ENCODE measurements at regions not wholly inside any gene's neighbourhood (a gene's known extent, or its start where the extent isn't known, plus 50 kb on each side); places are given as distances from the start of the nearest gene placed in this dataset.
A peak's percentile ranks its signal among the peaks of the same experiment; 100 is the strongest.

GRCh38 chr3:6142707-6143106 lies 718.2 kb upstream of the GRM7 start:
- Histone ChIP-seq H3K4me3 (replicated peaks in 1 of 3; ENCODE audit: insufficient read depth in 1 of 3, low read depth in 2 of 3, low read length in 3 of 3) (no peak overlapping the region), H3K9me3 (ENCODE audit: low read length) (peaks cover 86% of the 10 kb centered on the region), H4K20me1 (ENCODE audit: insufficient read depth, low read length) (no peaks in the 10 kb centered on the region), H3K4me1 (ENCODE audit: insufficient read depth, low read length) (no peaks in the 10 kb centered on the region), H2AFZ (ENCODE audit: low read length) (no peak overlapping the region), H3K4me2 (ENCODE audit: low read depth, low read length) (no peak overlapping the region), H3K27me3 (ENCODE audit: control insufficient read depth in 1 of 2, insufficient read depth in 2 of 2, low read length in 2 of 2) (no peaks in the 10 kb centered on the region), H3K36me3 (replicated peaks in 1 of 2; ENCODE audit: control insufficient read depth in 1 of 2, insufficient read depth in 2 of 2, low read length in 2 of 2) (no peaks in the 10 kb centered on the region), H3K27ac (ENCODE audit: extremely low read length, insufficient read depth, low read length) (no peak overlapping the region), H3K9ac (ENCODE audit: insufficient read depth, low read depth, low read length) (no peak overlapping the region), H3K79me2 (ENCODE audit: insufficient read depth, low read length) (no peaks in the 10 kb centered on the region)
- 10% methylated on average over 3 of the region's 3 CpGs for WGBS (ENCODE audit: low lambda C conversion rate)
- in situ Hi-C loops (cut with HindIII; ENCODE audit: extremely low pct_ligation_motif_present, low pct_unique_long_range_greater_than_20kb) = no loop called here
- POLR2A ChIA-PET = no interaction called here
- DNase-seq (ENCODE audit: low spot score) (no peak), FAIRE-seq (no peak), ATAC-seq (no peak)
- TF ChIP-seq RBM39 (IDR thresholded peaks at IDR 0.05; ENCODE audit: low read depth, low read length, poor library complexity, severe bottlenecking) (no peak), CREB1 (IDR thresholded peaks at IDR 0.05) (peak; percentile 22; the same call in 1 of the 2 replicates), CREB1 (CRISPR knock-in tag; IDR thresholded peaks at IDR 0.05) (no peak)
- BruUV-seq (replicated peaks) = no TSS peak
- CTCF ChIA-PET (ENCODE audit: low intra/inter-chr PET ratio, low total read pairs) = no interaction called here
- intact Hi-C loops (cut with micrococcal nuclease; ENCODE audit: unreplicated experiment) = no loop called here

GRCh38 chr3:6147883-6148282 lies 713.0 kb upstream of the GRM7 start:
- ChIA-PET POLR2A (no interaction called here), CTCF (ENCODE audit: low intra/inter-chr PET ratio, low total read pairs) (no interaction called here)
- Histone ChIP-seq H2AFZ (ENCODE audit: low read length) (no peak overlapping the region), H3K79me2 (ENCODE audit: insufficient read depth, low read length) (no peaks in the 10 kb centered on the region), H3K9ac (ENCODE audit: insufficient read depth, low read depth, low read length) (no peak overlapping the region), H3K4me1 (ENCODE audit: insufficient read depth, low read length) (no peaks in the 10 kb centered on the region), H4K20me1 (ENCODE audit: insufficient read depth, low read length) (no peaks in the 10 kb centered on the region), H3K36me3 (replicated peaks in 1 of 2; ENCODE audit: control insufficient read depth in 1 of 2, insufficient read depth in 2 of 2, low read length in 2 of 2) (no peaks in the 10 kb centered on the region), H3K27ac (ENCODE audit: extremely low read length, insufficient read depth, low read length) (no peak overlapping the region), H3K4me2 (ENCODE audit: low read depth, low read length) (no peak overlapping the region), H3K4me3 (replicated peaks in 1 of 3; ENCODE audit: insufficient read depth in 1 of 3, low read depth in 2 of 3, low read length in 3 of 3) (no peak overlapping the region), H3K27me3 (ENCODE audit: control insufficient read depth in 1 of 2, insufficient read depth in 2 of 2, low read length in 2 of 2) (no peaks in the 10 kb centered on the region), H3K9me3 (ENCODE audit: low read length) (peaks cover 85% of the 10 kb centered on the region)
- BruUV-seq (replicated peaks) = no TSS peak
- FAIRE-seq (no peak), ATAC-seq (no peak), DNase-seq (ENCODE audit: low spot score) (no peak)
- intact Hi-C loops (cut with micrococcal nuclease; ENCODE audit: unreplicated experiment) (no loop called here), in situ Hi-C loops (cut with HindIII; ENCODE audit: extremely low pct_ligation_motif_present, low pct_unique_long_range_greater_than_20kb) (no loop called here)
- no peak for TF ChIP-seq SMAD9 (CRISPR knock-in tag; IDR thresholded peaks at IDR 0.05)
- TF ChIP-seq, protein P1, sequence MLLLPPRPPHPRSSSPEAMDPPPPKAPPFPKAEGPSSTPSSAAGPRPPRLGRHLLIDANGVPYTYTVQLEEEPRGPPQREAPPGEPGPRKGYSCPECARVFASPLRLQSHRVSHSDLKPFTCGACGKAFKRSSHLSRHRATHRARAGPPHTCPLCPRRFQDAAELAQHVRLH (CRISPR knock-in tag; IDR thresholded peaks at IDR 0.05; ENCODE audit: borderline replicate concordance, low read depth) = no peak
- no peak for TF ChIP-seq KIAA2018 (CRISPR knock-in tag; IDR thresholded peaks at IDR 0.05; ENCODE audit: borderline replicate concordance)
- no peak for TF ChIP-seq ZNF83 (CRISPR knock-in tag; IDR thresholded peaks at IDR 0.05; ENCODE audit: borderline replicate concordance)
- TF ChIP-seq ZNF33B (CRISPR knock-in tag; IDR thresholded peaks at IDR 0.05) = no peak
- TF ChIP-seq ZNF891 (CRISPR knock-in tag; IDR thresholded peaks at IDR 0.05) = no peak
- WGBS (ENCODE audit: low lambda C conversion rate) = 22% methylated on average over 6 of the region's 6 CpGs
